Testis (tissue), 2 donors: ENCODE measurements at regions not wholly inside any gene's neighbourhood (a gene's known extent, or its start where the extent isn't known, plus 50 kb on each side); places are given as distances from the start of the nearest gene placed in this dataset.
"Not testable (repeated sequence)": the region's sequence is repeated elsewhere in the genome, so short reads cannot be mapped to it uniquely, and the experiment has no call there.

Source experiments
- DNase-seq: peaks from one replicate; pipeline ENCODE4 v3.0.0-alpha.2; 2019
- H3K27ac ChIP-seq, 2 donors: fragments of 200-600 bp; sonication (generic); one replicate each; pipeline ENCODE4 v1.5.1; 2019
- H3K27me3 ChIP-seq: fragments of 200-600 bp; sonication (generic); one replicate; pipeline ENCODE4 v1.5.1; 2019
- H3K36me3 ChIP-seq: fragments of 200-600 bp; sonication (generic); one replicate; pipeline ENCODE4 v1.5.1; 2017; ENCODE audit warnings: low read depth; ENCODE audit errors: missing control alignments
- H3K4me1 ChIP-seq: fragments of 200-600 bp; sonication (generic); one replicate; pipeline ENCODE4 v1.5.1; 2019
- H3K4me3 ChIP-seq, 2 donors: fragments of 200-600 bp; sonication (generic); one replicate each; pipeline ENCODE4 v1.5.1; 2017 to 2019
- H3K9me3 ChIP-seq: fragments of 200-600 bp; sonication (generic); one replicate; pipeline ENCODE4 v1.5.1; 2017
- POLR2A ChIP-seq: fragments of 450-650 bp; IDR thresholded peaks from one replicate; pipeline ENCODE4 v1.6.1; 2017; ENCODE audit warnings: antibody characterized with exemption, mild to moderate bottlenecking, moderate library complexity
- WGBS, 2 donors: methylation state at CpG; one replicate each; pipeline ENCODE4 v1.1.5; 2018; 5-methylcytosine and 5-hydroxymethylcytosine counted together
- intact Hi-C: fragments of 100-400 bp; cut with DNase I; formaldehyde crosslinking; loops from one replicate; pipeline ENCODE4 v1.15.1; 2023; ENCODE audit warnings: low total_unique reads
- TF ChIP-seq, protein P1 (sequence below), 3 experiments: fragments of 450-650 bp in 2 of 3; fragments of 200-600 bp in 1 of 3; sonication (generic) in 1 of 3; IDR thresholded peaks; one replicate each; pipeline ENCODE4 v1.5.1; 2016 to 2019; ENCODE audit warnings: antibody characterized with exemption in 3 of 3, mild to moderate bottlenecking in 2 of 3, moderate library complexity in 1 of 3

DNA sequence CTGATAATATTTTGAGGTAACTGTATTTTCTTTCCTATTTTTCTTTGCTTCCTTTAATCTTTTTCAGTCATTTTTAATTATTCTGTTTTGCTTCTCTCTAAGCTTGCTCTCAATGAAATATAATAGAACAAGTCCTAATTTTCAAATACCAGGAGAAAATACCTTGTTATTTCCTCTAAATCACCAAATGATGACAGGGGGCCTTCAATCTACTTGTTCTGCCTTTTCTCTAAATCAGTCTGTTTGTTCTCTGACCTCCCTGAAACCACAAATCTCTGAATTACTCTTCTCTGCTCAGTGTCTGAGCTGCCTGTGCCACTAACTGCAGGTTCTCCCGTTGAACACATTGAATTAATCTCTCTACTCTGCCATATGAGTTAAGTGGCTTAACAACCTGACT is 286.2 kb downstream of the C11orf87 start:
- H3K9me3 ChIP-seq, result no peaks in the 10 kb centered on the region
- intact Hi-C loops, result no loop called here
- no peak for DNase-seq
- WGBS, 2 donors, result 47 to 66% methylated on average over 1 of the region's 1 CpG
- no peaks in the 10 kb centered on the region for H3K27me3 ChIP-seq
- no peak overlapping the region for H3K27ac ChIP-seq
- no peak overlapping the region for H3K4me3 ChIP-seq
- H3K36me3 ChIP-seq, result no peaks in the 10 kb centered on the region
- H3K4me1 ChIP-seq, result no peaks in the 10 kb centered on the region
- no peak for TF ChIP-seq POLR2A
- TF ChIP-seq, protein P1, sequence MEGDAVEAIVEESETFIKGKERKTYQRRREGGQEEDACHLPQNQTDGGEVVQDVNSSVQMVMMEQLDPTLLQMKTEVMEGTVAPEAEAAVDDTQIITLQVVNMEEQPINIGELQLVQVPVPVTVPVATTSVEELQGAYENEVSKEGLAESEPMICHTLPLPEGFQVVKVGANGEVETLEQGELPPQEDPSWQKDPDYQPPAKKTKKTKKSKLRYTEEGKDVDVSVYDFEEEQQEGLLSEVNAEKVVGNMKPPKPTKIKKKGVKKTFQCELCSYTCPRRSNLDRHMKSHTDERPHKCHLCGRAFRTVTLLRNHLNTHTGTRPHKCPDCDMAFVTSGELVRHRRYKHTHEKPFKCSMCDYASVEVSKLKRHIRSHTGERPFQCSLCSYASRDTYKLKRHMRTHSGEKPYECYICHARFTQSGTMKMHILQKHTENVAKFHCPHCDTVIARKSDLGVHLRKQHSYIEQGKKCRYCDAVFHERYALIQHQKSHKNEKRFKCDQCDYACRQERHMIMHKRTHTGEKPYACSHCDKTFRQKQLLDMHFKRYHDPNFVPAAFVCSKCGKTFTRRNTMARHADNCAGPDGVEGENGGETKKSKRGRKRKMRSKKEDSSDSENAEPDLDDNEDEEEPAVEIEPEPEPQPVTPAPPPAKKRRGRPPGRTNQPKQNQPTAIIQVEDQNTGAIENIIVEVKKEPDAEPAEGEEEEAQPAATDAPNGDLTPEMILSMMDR (IDR thresholded peaks at IDR 0.05), result no peak

DNA sequence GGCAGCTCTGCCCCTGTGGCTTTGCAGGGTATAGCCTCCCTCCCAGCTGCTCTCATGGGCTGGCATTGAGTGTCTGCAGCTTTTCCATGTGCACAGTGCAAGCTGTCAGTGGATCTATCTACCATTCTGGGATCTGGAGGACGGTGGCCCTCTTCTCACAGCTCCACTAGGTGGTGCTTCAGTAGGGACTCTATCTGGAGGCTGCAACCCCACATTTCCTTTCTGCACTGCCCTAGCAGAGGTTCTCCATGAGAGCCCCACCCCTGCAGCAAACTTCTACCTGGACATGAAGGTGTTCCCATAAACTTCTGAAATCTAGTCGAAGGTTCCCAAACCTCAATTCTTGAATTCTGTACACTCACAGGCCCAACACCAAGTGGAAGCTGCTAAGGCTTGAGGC is 292.5 kb downstream of the C11orf87 start:
- H3K9me3 ChIP-seq, DNase-seq, H3K27me3 ChIP-seq, intact Hi-C loops, H3K36me3 ChIP-seq, H3K4me1 ChIP-seq, H3K27ac ChIP-seq, H3K4me3 ChIP-seq: not testable (repeated sequence)
- WGBS, 2 donors, result 94 to 96% methylated on average over 2 of the region's 2 CpGs

DNA sequence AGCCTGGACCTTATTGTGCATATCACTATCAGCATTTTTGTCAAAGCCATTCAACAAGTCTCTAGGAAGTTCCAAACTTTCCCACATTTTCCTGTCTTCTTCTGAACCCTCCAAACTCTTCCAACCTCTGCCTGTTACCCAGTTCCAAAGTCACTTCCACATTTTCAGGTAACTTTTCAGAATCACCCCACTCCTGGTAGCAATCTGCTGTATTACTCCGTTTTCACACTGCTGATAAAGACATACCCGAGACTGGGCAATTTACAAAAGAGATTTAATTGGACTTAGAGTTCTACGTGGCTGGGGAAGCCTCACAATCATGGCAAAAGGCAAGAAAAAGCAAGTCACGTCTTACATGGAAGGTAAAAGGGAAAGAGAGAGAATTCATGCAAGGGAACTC is 293.4 kb downstream of the C11orf87 start:
- H3K4me3 ChIP-seq, H3K27ac ChIP-seq, H3K4me1 ChIP-seq, H3K36me3 ChIP-seq, DNase-seq, H3K27me3 ChIP-seq, intact Hi-C loops, H3K9me3 ChIP-seq: not testable (repeated sequence)
- 80 to 83% methylated on average over 4 of the region's 4 CpGs for WGBS, 2 donors

DNA sequence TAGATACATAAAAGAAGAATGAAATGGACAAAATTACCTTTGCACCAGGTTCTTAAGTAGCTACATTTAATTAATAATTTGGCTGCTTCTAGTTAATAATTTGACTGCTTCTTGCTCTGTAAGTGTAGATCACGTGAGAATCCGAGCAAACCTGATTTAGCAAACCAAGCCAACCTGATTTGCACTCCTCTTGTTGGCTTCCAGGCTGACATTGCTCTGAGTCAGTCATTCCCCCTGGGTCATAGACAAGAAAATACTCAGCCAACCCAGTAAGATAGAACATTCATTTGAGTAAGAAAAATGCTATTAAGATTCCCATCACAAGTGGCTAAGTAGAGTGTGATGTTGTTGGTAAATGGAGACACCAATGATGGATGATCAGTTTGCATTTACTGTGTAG is 304.1 kb downstream of the C11orf87 start:
- no peak for TF ChIP-seq POLR2A
- TF ChIP-seq, protein P1 (IDR thresholded peaks at IDR 0.05), result no peak
- 80 to 90% methylated on average over 2 of the region's 2 CpGs for WGBS, 2 donors
- no peaks in the 10 kb centered on the region for H3K27me3 ChIP-seq
- no peaks in the 10 kb centered on the region for H3K9me3 ChIP-seq
- intact Hi-C loops, result no loop called here
- H3K27ac ChIP-seq, result no peak overlapping the region
- no peak overlapping the region for H3K4me3 ChIP-seq
- no peaks in the 10 kb centered on the region for H3K4me1 ChIP-seq
- no peak for DNase-seq
- no peaks in the 10 kb centered on the region for H3K36me3 ChIP-seq

GRCh38 chr11:109728056-109728455 is 306.1 kb downstream of the C11orf87 start:
- Histone ChIP-seq H3K27ac (no peak overlapping the region), H3K27me3 (no peaks in the 10 kb centered on the region), H3K36me3 (no peaks in the 10 kb centered on the region), H3K4me3 (no peak overlapping the region), H3K9me3 (no peaks in the 10 kb centered on the region), H3K4me1 (no peaks in the 10 kb centered on the region)
- TF ChIP-seq, protein P1 (IDR thresholded peaks at IDR 0.05), result no peak
- no peak for DNase-seq
- 90 to 96% methylated on average over 1 of the region's 1 CpG for whole genome bisulfite sequencing, 2 donors
- intact Hi-C loops, result no loop called here

DNA sequence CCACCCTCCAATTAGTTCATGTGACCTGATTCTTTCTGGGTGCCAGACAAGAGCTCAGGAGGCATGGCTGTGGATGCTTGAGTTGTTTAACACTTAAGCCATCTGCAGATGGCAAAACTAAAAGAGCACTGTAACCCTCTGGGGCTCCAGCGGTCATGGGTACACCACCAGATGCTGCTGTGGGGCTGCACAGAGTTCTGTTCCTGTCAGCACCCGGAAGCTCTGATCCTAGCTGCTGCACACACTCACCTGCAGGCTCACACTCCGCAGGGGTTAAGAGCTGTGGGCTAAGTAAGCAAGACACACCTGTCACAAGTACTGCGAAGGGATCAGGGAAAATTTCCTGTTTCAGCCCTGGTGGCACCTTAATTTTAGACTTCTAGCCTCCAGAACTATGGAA is 307.8 kb downstream of the C11orf87 start:
- H3K4me1 ChIP-seq, result no peaks in the 10 kb centered on the region
- intact Hi-C loops, result no loop called here
- DNase-seq, result no peak
- H3K27ac ChIP-seq, result no peak overlapping the region
- no peaks in the 10 kb centered on the region for H3K36me3 ChIP-seq
- no peak overlapping the region for H3K4me3 ChIP-seq
- no peak for TF ChIP-seq POLR2A
- TF ChIP-seq, protein P1 (IDR thresholded peaks at IDR 0.05), result no peak
- H3K27me3 ChIP-seq, result no peaks in the 10 kb centered on the region
- WGBS, 2 donors, result 92 to 100% methylated on average over 4 of the region's 4 CpGs
- H3K9me3 ChIP-seq, result no peaks in the 10 kb centered on the region
